ENCODE measurements at regions not wholly inside any gene's neighbourhood (a gene's known extent, or its start where the extent isn't known, plus 50 kb on each side); places are given as distances from the start of the nearest gene placed in this dataset.

DNA sequence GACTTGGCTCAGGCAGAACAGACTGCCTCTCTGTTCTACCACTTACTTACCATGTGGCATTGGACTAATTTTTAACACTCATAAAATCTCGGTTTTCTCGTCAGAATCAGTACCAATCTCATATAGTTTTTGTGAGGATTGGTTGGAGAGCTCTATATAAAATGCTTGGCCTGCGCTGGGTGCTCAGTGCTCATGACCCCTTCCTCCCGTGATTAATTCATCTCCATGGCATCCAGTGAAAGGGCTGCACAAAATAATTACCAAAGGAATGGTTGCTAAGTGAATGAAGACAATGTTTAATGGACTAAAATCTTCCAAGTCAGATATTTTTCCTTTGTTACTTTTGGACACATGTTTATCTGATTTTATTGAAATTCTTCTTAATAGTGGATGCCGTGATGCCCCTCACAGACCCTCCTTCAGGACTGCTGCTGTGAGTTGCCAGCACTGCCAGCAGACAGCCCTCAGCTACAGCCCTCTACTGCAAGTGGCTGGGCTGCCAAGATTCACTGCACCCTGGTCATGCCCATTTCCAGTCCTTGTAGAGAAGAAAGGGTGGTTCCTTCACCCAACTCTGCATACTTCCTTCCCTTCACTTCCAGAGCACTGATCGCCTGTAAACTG, 436.5 kb downstream of the LMO4 start:
- Histone ChIP-seq H3K9me3 (ENCODE audit: low read depth, low read length) (no peaks in the 10 kb centered on the region), H2AFZ (ENCODE audit: low read length) (peak overlapping the region; percentile 60), H3K4me3 (ENCODE audit: insufficient read depth, low read length) (no peak overlapping the region), H3K27ac (ENCODE audit: low read depth, low read length) (peak overlapping the region; percentile 86), H3K4me1 (ENCODE audit: insufficient read depth, low read length) (peaks cover 31% of the 10 kb centered on the region), H3K79me2 (ENCODE audit: insufficient read depth, low read length) (no peaks in the 10 kb centered on the region), H3K27me3 (ENCODE audit: insufficient read depth, low read length) (no peaks in the 10 kb centered on the region), H4K20me1 (ENCODE audit: insufficient read depth, low read length) (no peaks in the 10 kb centered on the region), H3K4me2 (ENCODE audit: insufficient read depth, low read length) (peak overlapping the region; percentile 47), H3K36me3 (ENCODE audit: insufficient read depth, low read length) (no peaks in the 10 kb centered on the region)
- DNase-seq (ENCODE audit: insufficient read length, low spot score, missing footprints): no peak
- TF ChIP-seq, protein P1, sequence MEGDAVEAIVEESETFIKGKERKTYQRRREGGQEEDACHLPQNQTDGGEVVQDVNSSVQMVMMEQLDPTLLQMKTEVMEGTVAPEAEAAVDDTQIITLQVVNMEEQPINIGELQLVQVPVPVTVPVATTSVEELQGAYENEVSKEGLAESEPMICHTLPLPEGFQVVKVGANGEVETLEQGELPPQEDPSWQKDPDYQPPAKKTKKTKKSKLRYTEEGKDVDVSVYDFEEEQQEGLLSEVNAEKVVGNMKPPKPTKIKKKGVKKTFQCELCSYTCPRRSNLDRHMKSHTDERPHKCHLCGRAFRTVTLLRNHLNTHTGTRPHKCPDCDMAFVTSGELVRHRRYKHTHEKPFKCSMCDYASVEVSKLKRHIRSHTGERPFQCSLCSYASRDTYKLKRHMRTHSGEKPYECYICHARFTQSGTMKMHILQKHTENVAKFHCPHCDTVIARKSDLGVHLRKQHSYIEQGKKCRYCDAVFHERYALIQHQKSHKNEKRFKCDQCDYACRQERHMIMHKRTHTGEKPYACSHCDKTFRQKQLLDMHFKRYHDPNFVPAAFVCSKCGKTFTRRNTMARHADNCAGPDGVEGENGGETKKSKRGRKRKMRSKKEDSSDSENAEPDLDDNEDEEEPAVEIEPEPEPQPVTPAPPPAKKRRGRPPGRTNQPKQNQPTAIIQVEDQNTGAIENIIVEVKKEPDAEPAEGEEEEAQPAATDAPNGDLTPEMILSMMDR (IDR thresholded peaks at IDR 0.05; ENCODE audit: extremely low read depth, low read depth, low read length): no peak

DNA sequence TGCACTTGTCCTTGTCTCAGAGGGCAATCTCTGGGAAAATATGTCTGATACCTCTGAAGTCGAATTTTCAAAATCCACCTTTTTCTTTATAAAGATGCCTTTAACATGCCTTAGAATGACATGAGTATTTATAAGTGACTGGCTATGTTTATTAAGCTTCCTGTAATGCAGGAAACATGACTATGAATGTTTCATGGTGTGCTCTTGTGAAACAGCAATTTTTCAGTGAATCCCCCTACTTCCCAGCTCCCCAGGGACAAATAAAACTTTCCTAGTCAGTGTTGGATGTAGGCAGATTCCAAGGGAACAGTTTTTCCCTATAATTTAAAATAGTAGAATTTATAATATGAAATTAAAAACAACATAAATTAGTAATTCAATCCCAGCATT, 437.0 kb downstream of the LMO4 start:
- H4K20me1 ChIP-seq (ENCODE audit: insufficient read depth, low read length): no peaks in the 10 kb centered on the region
- H3K27ac ChIP-seq (ENCODE audit: low read depth, low read length): peak overlapping the region; percentile 86
- no peak for DNase-seq (ENCODE audit: insufficient read length, low spot score, missing footprints)
- no peaks in the 10 kb centered on the region for H3K9me3 ChIP-seq (ENCODE audit: low read depth, low read length)
- no peaks in the 10 kb centered on the region for H3K36me3 ChIP-seq (ENCODE audit: insufficient read depth, low read length)
- no peak overlapping the region for H3K4me3 ChIP-seq (ENCODE audit: insufficient read depth, low read length)
- peak overlapping the region; percentile 47 for H3K4me2 ChIP-seq (ENCODE audit: insufficient read depth, low read length)
- peak overlapping the region; percentile 54 for H2AFZ ChIP-seq (ENCODE audit: low read length)
- no peaks in the 10 kb centered on the region for H3K79me2 ChIP-seq (ENCODE audit: insufficient read depth, low read length)
- TF ChIP-seq, protein P1 (IDR thresholded peaks at IDR 0.05; ENCODE audit: extremely low read depth, low read depth, low read length): no peak
- no peaks in the 10 kb centered on the region for H3K27me3 ChIP-seq (ENCODE audit: insufficient read depth, low read length)
- peaks cover 31% of the 10 kb centered on the region for H3K4me1 ChIP-seq (ENCODE audit: insufficient read depth, low read length)

DNA sequence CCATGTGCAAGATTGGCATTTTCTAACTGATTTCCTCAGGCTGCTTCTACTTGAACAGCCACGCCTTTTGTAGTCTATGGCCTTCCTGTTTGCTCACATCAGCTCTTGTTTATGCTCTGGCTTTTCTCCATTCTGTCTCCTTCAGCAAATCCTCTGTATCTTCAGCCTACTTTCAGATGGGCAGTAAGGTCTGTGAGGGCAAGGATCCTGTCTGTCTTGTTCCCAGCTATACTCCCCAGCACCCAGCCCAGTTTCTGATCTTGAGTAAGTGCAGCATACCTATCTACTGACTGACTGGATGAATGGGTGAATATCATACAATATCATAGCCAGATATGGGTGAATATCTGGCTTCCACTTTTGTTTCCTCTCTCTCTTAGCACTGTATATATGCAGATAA, 438.1 kb downstream of the LMO4 start:
- H3K27me3 ChIP-seq (ENCODE audit: insufficient read depth, low read length): no peaks in the 10 kb centered on the region
- H3K4me2 ChIP-seq (ENCODE audit: insufficient read depth, low read length): no peak overlapping the region
- H3K9me3 ChIP-seq (ENCODE audit: low read depth, low read length): no peaks in the 10 kb centered on the region
- TF ChIP-seq, protein P1 (IDR thresholded peaks at IDR 0.05; ENCODE audit: extremely low read depth, low read depth, low read length): no peak
- H3K4me3 ChIP-seq (ENCODE audit: insufficient read depth, low read length): no peak overlapping the region
- peak overlapping the region; percentile 77 for H2AFZ ChIP-seq (ENCODE audit: low read length)
- H3K4me1 ChIP-seq (ENCODE audit: insufficient read depth, low read length): peaks cover 31% of the 10 kb centered on the region
- H4K20me1 ChIP-seq (ENCODE audit: insufficient read depth, low read length): no peaks in the 10 kb centered on the region
- H3K79me2 ChIP-seq (ENCODE audit: insufficient read depth, low read length): no peaks in the 10 kb centered on the region
- DNase-seq (ENCODE audit: insufficient read length, low spot score, missing footprints): peak; percentile 86
- peak overlapping the region; percentile 86 for H3K27ac ChIP-seq (ENCODE audit: low read depth, low read length)
- H3K36me3 ChIP-seq (ENCODE audit: insufficient read depth, low read length): no peaks in the 10 kb centered on the region

DNA sequence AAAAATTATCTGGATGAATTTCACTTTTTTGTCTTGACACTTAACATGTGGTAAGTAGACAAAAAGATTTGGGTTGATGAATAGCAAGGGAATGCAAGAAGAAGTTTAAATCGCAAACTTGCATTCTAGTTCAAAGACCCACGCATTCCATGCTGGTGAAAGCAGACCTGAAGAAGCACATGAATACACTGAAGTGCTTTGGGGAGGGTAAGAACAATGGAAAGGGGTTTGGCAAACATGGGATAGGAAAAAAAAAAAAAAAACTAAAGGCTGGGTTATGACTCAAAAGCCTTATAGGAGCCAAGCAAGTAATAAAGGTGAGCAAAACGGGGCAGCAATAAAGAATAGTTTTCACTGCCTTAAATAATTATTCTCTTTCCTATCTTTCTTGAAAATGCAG, 450.2 kb downstream of the LMO4 start:
- H3K4me3 ChIP-seq (ENCODE audit: insufficient read depth, low read length): no peak overlapping the region
- no peak overlapping the region for H3K27ac ChIP-seq (ENCODE audit: low read depth, low read length)
- no peaks in the 10 kb centered on the region for H3K27me3 ChIP-seq (ENCODE audit: insufficient read depth, low read length)
- no peak overlapping the region for H2AFZ ChIP-seq (ENCODE audit: low read length)
- DNase-seq (ENCODE audit: insufficient read length, low spot score, missing footprints): no peak
- H3K79me2 ChIP-seq (ENCODE audit: insufficient read depth, low read length): no peaks in the 10 kb centered on the region
- no peaks in the 10 kb centered on the region for H4K20me1 ChIP-seq (ENCODE audit: insufficient read depth, low read length)
- TF ChIP-seq, protein P1 (IDR thresholded peaks at IDR 0.05; ENCODE audit: extremely low read depth, low read depth, low read length): no peak
- no peaks in the 10 kb centered on the region for H3K9me3 ChIP-seq (ENCODE audit: low read depth, low read length)
- no peaks in the 10 kb centered on the region for H3K4me1 ChIP-seq (ENCODE audit: insufficient read depth, low read length)
- H3K36me3 ChIP-seq (ENCODE audit: insufficient read depth, low read length): no peaks in the 10 kb centered on the region
- no peak overlapping the region for H3K4me2 ChIP-seq (ENCODE audit: insufficient read depth, low read length)

All from osteoblast (primary cell).